Hematopoietic multipotent progenitor cell treated with erythropoietin and hydrocortisone succinate and interleukin-3 and kit ligand, for 6 days (in vitro differentiated cells): ENCODE measurements at regions not wholly inside any gene's neighbourhood (a gene's known extent, or its start where the extent isn't known, plus 50 kb on each side); places are given as distances from the start of the nearest gene placed in this dataset.
"Not testable (repeated sequence)": the region's sequence is repeated elsewhere in the genome, so short reads cannot be mapped to it uniquely, and the experiment has no call there.

ENCODE experiments used
- DNase-seq: peaks from one replicate; pipeline ENCODE4 v3.0.0-alpha.2; 2015

DNA sequence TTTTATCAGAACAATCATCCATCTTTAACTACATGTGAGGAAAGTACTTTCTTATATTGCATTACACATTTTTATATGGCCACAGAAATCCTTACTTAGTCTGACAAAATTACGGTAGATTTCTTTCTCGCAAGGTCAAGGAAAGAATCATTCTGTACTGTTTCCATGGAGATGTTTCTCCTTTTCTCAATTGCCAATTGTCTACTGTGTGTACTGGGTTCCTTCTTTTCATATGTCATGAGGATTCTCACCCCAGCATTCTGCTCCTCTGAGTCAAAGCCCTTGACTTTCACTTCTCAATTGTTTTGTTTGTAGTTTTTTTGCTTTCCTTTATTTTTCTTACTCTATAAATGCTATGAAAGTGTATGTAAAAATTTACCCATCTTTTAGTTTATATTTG, 99.3 kb upstream of the AGAP9 start:
- not testable (repeated sequence) for DNase-seq

DNA sequence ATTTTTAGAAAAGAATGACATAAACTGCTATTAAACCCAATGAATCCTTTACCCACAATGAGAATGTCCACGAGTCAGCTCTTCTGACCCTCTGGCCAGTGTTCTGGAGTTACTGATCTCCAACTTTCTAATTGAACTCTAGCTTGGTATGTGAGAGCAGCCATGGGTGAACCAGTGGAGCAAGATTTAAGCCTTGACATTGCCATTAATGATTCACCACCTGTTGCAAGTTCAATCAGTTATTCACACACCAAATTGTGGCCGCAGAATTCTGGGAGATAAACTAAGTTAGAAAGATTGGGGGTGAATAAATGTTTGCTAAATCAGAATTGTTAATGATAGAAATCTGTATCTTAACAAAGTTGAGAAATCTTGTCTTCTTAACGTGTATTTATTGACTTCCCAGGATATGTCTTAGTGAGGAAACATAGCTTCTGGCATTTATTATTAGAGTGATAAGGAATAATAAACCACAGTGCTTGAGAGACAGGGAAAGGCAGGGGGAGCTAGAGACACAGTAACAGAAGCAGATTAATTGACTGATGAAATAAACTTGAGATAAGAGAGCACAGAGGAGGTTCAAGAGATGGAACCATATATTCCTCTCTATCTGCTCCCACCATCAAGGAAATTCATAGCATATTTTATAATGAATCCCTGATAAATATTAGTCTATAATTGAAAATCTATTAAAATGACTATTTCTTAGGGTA, 96.0 kb upstream of the AGAP9 start:
- DNase-seq: peak; percentile 24

DNA sequence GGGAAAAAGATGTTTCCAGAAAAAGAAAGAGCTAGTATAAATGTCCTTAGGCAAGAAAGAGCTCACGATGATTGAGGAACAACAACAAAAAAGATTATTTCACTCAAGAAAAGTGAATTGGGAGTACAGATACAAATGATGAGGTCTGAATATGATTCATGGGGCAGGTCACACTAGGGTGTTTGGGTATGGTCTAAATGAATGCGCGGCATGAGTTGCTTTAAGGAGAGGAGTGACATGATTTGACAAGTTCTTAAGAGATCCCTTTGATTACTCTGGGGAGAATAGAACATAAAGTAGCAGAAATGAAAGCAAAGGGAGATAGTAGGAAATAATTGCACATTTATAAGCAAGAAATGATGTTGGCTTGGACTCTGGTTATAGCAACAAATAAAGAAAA, 85.9 kb upstream of the AGAP9 start:
- DNase-seq: not testable (repeated sequence)

DNA sequence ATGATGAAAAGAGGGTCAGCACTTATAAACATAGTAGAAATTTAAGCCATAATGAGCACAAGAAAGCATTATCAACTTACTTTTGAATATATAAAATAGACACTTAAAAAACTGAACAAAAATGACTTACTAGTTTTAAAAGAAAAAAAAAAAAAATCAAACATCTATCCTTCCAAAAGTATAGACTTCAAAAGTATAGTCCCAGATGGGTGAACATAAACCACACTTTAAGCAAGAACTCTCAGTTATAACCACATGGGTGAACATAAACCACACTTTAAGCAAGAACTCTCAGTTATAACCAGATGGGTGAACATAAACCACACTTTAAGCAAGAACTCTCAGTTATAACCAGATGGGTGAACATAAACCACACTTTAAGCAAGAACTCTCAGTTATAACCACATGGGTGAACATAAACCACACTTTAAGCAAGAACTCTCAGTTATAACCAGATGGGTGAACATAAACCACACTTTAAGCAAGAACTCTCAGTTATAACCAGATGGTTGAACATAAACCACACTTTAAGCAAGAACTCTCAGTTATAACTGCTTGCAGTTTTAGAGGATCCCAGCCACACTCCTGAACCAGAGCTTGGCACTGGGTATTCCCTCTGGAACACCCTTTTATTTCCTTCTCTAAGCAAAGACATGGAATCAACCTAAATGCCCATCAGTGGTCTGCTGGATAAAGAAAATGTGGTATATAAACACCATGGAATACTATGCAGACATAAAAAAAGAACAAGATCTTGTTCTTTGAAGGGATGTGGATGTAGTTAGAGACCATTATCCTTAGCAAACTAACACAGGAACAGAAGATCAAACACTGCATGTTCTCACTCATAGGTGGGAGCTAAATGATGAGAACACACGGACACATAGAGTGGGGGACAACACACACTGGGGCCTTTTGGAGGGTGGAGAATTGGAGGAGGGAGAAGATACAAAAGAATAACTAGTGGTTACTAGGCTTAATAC, 82.6 kb upstream of the AGAP9 start:
- DNase-seq: not testable (repeated sequence)

DNA sequence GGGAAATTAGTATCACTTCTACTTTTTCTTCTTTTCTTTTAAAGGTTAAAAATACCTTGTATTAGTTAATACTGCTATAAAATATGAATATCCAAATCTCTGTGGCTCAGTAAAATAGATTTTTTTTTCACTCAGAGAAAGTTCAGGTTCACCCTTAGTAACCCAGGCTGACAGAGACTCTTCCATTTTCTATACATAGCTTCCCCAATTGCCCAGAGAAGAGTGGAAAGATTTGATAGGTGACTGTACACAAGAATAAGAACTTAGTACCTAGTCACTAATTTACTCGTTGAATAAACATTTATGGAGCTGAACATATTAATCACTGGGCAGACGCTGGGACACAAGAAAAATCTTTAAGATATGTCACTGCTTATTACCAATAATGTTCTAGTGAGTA, 77.2 kb upstream of the AGAP9 start:
- not testable (repeated sequence) for DNase-seq

DNA sequence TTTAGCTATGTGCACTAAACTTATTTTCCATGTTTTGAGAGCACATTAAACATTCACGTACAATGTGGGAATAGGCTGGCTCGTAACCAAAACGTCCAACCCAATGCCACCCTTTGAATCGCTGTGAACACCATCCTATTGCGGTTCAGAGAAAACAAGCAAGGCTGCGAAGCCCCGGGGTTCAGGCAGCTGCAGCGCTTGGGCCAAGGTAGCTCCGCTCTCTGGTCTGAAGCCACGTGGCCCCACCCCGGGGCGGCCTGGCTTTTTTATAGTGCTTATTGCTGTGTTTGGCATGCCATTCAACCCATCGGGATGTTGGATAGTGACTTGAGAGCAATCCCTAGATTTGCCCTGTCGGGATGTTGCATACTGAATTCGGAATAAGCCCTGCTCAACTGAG, 76.7 kb upstream of the AGAP9 start:
- not testable (repeated sequence) for DNase-seq

DNA sequence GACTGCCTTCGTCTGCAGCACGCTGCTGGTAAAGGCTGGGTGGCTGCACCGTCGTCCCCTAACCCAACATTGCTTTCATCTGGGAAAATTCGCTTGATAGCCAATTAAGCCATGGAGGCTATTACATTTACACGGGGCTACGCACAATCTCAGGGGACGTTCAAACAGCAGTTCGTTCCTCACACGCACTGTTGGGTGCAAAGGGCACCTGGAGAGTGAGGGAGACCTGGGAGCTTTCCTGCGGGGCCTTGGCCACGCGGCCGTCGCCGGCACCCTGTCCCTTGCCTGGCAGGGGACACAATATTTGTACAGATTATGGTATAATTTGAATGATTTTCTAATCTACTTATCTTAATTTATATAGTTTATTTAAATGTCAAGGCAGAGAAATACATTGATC, 76.2 kb upstream of the AGAP9 start:
- DNase-seq: not testable (repeated sequence)

DNA sequence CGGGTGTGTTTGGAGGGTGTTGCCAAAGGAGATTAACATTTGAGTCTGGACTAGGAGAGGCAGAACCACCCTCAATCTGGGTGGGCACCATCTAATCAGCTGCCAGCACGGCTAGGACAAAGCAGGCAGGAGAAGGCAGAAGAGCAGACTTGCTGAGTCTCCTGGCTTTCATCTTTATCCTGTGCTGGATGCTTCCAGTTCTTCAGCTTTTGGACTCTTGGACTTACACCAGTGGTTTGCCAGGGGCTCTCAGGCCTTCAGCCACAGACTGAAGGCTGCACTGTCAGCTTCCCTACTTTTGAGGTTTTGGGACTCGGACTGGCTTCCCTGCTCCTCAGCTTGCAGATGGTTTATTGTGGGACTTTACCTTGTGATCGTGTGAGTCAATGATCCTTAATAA, 70.4 kb upstream of the AGAP9 start:
- not testable (repeated sequence) for DNase-seq

DNA sequence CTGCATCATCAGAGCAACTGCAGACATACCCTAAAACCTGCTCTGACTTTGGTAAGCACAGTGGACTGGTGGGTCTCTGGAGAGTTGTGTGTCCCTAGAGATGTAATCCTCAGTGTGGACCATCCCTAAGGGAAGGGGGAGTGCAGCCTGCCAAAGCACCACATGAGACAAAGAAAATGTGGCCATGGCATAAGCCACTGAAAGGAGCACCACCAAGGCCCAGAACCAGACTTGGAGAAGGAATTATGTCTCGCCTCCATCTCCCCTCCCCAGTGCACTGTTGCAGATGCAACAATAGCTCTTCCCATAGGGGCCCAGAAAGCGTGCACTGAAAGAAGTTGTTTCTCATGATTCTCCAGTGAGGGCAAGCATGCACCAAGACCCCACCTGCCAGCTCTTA, 69.7 kb upstream of the AGAP9 start:
- not testable (repeated sequence) for DNase-seq

DNA sequence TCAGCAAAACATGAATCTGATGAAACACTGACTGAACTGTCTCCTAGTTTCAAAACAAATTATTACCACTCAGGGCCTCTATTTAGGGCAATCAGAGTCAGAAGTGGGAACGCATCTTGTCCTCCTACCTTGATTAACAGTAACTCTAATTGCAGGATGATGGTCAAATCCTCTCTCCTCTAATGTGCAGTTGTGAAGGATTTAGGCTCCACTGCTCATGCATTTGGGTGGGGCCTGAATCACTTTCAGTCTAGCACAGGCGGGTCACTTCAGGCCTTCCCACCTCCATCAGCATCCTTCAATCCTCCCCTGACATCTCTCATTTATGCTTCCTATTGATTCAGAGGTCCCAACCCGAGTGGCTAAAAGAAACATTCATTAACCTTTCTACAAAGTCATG, 67.5 kb upstream of the AGAP9 start:
- not testable (repeated sequence) for DNase-seq

DNA sequence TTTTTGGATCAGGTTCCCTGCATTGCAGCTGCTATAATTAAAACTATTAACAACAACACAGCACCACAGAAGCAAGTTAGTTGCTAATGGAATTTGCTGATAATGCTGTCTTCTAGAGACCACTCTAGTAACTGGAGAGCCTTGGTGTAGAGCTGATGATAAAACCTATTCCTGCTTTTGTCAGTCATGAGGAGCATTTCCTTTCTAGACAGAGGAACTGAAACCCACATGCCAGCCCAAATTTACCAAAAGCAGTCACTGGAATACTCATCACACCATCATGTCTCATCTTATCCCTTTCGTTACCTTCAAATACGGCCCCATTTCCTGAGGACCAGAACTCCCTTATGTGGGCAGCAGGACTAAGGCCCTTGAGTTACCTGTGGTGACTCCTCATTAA, 67.1 kb upstream of the AGAP9 start:
- DNase-seq: not testable (repeated sequence)

DNA sequence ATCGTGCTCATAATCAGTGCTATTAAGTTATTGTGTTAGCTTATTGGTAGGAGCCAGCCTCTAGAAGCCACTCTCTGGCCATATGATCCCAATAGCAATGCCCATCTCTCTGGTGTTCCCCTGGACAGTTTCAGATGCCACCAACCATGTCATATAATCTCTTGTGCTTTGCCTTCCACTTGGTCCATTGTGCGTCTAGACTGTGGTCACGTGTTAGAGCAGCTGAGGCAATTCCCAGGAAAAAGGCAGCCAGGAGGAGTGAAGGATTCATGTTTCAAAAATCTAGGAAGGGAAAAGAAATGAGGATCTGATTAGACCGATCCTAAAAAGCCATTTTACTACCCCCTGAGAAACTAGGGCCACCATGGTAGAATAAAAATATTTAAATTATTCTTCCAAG, 58.6 kb upstream of the AGAP9 start:
- not testable (repeated sequence) for DNase-seq

DNA sequence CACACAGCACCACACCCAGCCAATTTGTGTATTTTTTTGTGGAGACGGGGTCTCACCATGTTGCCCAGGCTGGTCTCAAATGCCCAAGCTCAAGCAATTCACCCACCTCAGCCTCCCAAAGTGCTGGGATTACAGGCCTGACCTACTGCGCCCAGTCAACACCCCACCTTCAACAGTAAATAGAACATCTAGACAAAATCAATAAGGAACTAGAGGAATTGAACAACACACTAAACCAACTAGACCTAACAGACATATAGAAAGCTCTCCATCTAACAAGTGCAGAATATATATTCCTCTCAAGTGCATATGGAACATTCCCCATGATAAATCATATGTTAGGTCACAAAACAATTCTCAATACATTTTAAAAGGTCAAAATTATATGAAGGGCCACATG, 56.6 kb upstream of the AGAP9 start:
- not testable (repeated sequence) for DNase-seq

DNA sequence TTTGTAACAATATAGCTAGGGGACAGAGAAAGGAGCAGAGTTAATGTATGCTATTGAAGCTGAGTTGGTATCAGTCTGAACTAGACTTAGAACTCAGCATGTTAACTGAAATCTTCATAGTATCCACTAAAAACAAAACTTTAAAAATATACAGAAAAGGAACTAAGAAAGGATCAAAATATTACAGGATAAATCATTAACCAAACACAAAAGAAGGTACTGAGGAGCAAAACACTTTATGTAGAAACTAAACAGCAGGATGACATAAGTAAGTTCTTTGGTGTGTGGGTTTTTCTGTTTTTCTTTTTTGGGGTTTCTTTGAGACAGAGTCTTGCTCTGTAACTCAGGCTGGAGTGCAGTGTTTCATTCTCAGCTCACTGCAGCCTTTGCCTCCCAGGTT, 55.1 kb upstream of the AGAP9 start:
- DNase-seq: not testable (repeated sequence)
